Natural killer cell (primary cell): ENCODE measurements at regions not wholly inside any gene's neighbourhood (a gene's known extent, or its start where the extent isn't known, plus 50 kb on each side); places are given as distances from the start of the nearest gene placed in this dataset.

Experiments
- ATAC-seq, 3 donors: fragments of 150-1000 bp in 2 of 3; fragments of 200-7000 bp in 1 of 3; cut with Tn5 transposase; 1 replicate in 1 of 3; 2 replicates in 2 of 3; pipeline ENCODE4 v1.10.0; 2021; ENCODE audit warnings: mild to moderate bottlenecking in 2 of 3, moderate library complexity in 2 of 3
- DNase-seq, 2 donors: peaks; one replicate each; pipeline versions ENCODE4 v3.0.0 to v3.0.0-alpha.2; 2013 to 2021; ENCODE audit warnings: mixed read lengths in 1 of 2
- H3K27ac ChIP-seq: one replicate; pipeline ENCODE4 v1.5.1; 2013; ENCODE audit warnings: mild to moderate bottlenecking, low read length
- H3K27me3 ChIP-seq: one replicate; pipeline ENCODE4 v1.6.1; 2013; ENCODE audit warnings: low read length; ENCODE audit not compliant: control insufficient read depth, insufficient read depth
- H3K36me3 ChIP-seq: one replicate; pipeline ENCODE4 v1.6.1; 2013; ENCODE audit warnings: low read length; ENCODE audit not compliant: control insufficient read depth, insufficient read depth
- H3K4me1 ChIP-seq: one replicate; pipeline ENCODE4 v1.6.1; 2013; ENCODE audit warnings: low read length; ENCODE audit not compliant: control insufficient read depth, insufficient read depth
- H3K4me3 ChIP-seq: one replicate; pipeline ENCODE4 v1.5.1; 2013; ENCODE audit warnings: low read length
- H3K9me3 ChIP-seq: one replicate; pipeline ENCODE4 v1.6.1; 2013; ENCODE audit warnings: low read length; ENCODE audit not compliant: control insufficient read depth, insufficient read depth
- H3K27ac Mint-ChIP-seq, 2 donors: one replicate each; pipeline ENCODE4 v1.8.0; 2022; ENCODE audit warnings: mild to moderate bottlenecking in 2 of 2, mixed read lengths in 2 of 2, moderate library complexity in 1 of 2
- H3K27me3 Mint-ChIP-seq, 2 donors: one replicate each; pipeline ENCODE4 v1.8.0; 2022; ENCODE audit warnings: low read depth in 2 of 2, mixed read lengths in 2 of 2
- H3K36me3 Mint-ChIP-seq: one replicate; pipeline ENCODE4 v1.8.0; 2022; ENCODE audit warnings: mixed read lengths
- H3K4me1 Mint-ChIP-seq, 2 donors: one replicate each; pipeline ENCODE4 v1.8.0; 2022; ENCODE audit warnings: mixed read lengths in 2 of 2
- H3K4me3 Mint-ChIP-seq: one replicate; pipeline ENCODE4 v1.8.0; 2022; ENCODE audit warnings: mild to moderate bottlenecking, moderate library complexity, mixed read lengths
- H3K9me3 Mint-ChIP-seq, 2 donors: one replicate each; pipeline ENCODE4 v1.8.0; 2022; ENCODE audit warnings: mixed read lengths in 2 of 2
- CTCF ChIP-seq: fragments of 200-600 bp; IDR thresholded peaks from one replicate; pipeline ENCODE4 v1.8.0; 2022; ENCODE audit warnings: antibody characterized with exemption
- WGBS: methylation state at CpG from one replicate; pipeline ENCODE4 v1.1.7; 2013; ENCODE audit warnings: missing lambda C conversion rate; ENCODE audit not compliant: insufficient coverage; 5-methylcytosine and 5-hydroxymethylcytosine counted together
- intact Hi-C: fragments of 100-400 bp; cut with micrococcal nuclease; formaldehyde crosslinking; loops from one replicate; pipeline ENCODE4 v1.14.2; 2022

GRCh38 chr18:47389210-47389609, 137.8 kb upstream of the SKOR2 start:
- intact Hi-C loops: no loop called here
- no peaks in the 10 kb centered on the region for H3K4me1 ChIP-seq
- no peaks in the 10 kb centered on the region for H3K36me3 ChIP-seq
- ATAC-seq (no peak), DNase-seq (no peak)
- H3K4me1 Mint-ChIP-seq: no peaks in the 10 kb centered on the region
- no peaks in the 10 kb centered on the region for H3K9me3 ChIP-seq
- H3K4me3 Mint-ChIP-seq: no peak overlapping the region
- no peaks in the 10 kb centered on the region for H3K9me3 Mint-ChIP-seq
- no peak for TF ChIP-seq CTCF
- no peak overlapping the region for H3K4me3 ChIP-seq
- H3K27me3 Mint-ChIP-seq: peaks cover 0 to 4% of the 10 kb centered on the region in 2 donors
- 34% methylated on average over 2 of the region's 2 CpGs for WGBS
- no peak overlapping the region for H3K27ac Mint-ChIP-seq
- H3K27me3 ChIP-seq: no peaks in the 10 kb centered on the region
- no peak overlapping the region for H3K27ac ChIP-seq
- no peaks in the 10 kb centered on the region for H3K36me3 Mint-ChIP-seq

- H3K9me3 ChIP-seq: no peaks in the 10 kb centered on the region
- Mint-ChIP-seq H3K4me1 (no peaks in the 10 kb centered on the region), H3K27me3 (peaks cover 0 to 4% of the 10 kb centered on the region in 2 donors), H3K36me3 (no peaks in the 10 kb centered on the region), H3K9me3 (peaks cover 0 to 2% of the 10 kb centered on the region in 2 donors), H3K27ac (no peak overlapping the region), H3K4me3 (no peak overlapping the region)
- H3K4me1 ChIP-seq: no peaks in the 10 kb centered on the region
- H3K27me3 ChIP-seq: no peaks in the 10 kb centered on the region
- intact Hi-C loops: no loop called here
- no peak for ATAC-seq
- no peak for TF ChIP-seq CTCF
- no peak overlapping the region for H3K4me3 ChIP-seq
- no peak for DNase-seq
- no peak overlapping the region for H3K27ac ChIP-seq
- no peaks in the 10 kb centered on the region for H3K36me3 ChIP-seq
These were observed 136.4 kb upstream of the SKOR2 start for GRCh38 chr18:47387864-47388263.

- DNase-seq (no peak), ATAC-seq (no peak)
- WGBS: 72% methylated on average over 1 of the region's 1 CpG
- no peak overlapping the region for H3K27ac Mint-ChIP-seq
- Histone ChIP-seq H3K9me3 (no peaks in the 10 kb centered on the region), H3K27ac (no peak overlapping the region), H3K36me3 (no peaks in the 10 kb centered on the region), H3K4me3 (no peak overlapping the region), H3K4me1 (no peaks in the 10 kb centered on the region), H3K27me3 (no peaks in the 10 kb centered on the region)
- H3K4me3 Mint-ChIP-seq: no peak overlapping the region
- no peaks in the 10 kb centered on the region for H3K4me1 Mint-ChIP-seq
- intact Hi-C loops: no loop called here
- no peak for TF ChIP-seq CTCF
- H3K27me3 Mint-ChIP-seq: peaks cover 0 to 8% of the 10 kb centered on the region in 2 donors
- peaks cover 0 to 2% of the 10 kb centered on the region in 2 donors for H3K9me3 Mint-ChIP-seq
- no peaks in the 10 kb centered on the region for H3K36me3 Mint-ChIP-seq
These were observed 132.3 kb upstream of the SKOR2 start for GRCh38 chr18:47383729-47384128.

- ATAC-seq: no peak
- peaks cover 0 to 4% of the 10 kb centered on the region in 2 donors for H3K27me3 Mint-ChIP-seq
- intact Hi-C loops: no loop called here
These were observed 130.6 kb upstream of the SKOR2 start for GRCh38 chr18:47381975-47382570.

More at GRCh38 chr18:47381975-47382570, 130.6 kb upstream of the SKOR2 start:
- no peaks in the 10 kb centered on the region for H3K4me1 Mint-ChIP-seq
- H3K27ac Mint-ChIP-seq: no peak overlapping the region
- no peaks in the 10 kb centered on the region for H3K27me3 ChIP-seq
- TF ChIP-seq CTCF: no peak
- H3K9me3 ChIP-seq: no peaks in the 10 kb centered on the region
- WGBS: 45% methylated on average over 11 of the region's 14 CpGs
- no peaks in the 10 kb centered on the region for H3K36me3 ChIP-seq
- H3K27ac ChIP-seq: no peak overlapping the region
- DNase-seq: no peak
- peaks cover 0 to 2% of the 10 kb centered on the region in 2 donors for H3K9me3 Mint-ChIP-seq
- no peaks in the 10 kb centered on the region for H3K36me3 Mint-ChIP-seq
- no peak overlapping the region for H3K4me3 Mint-ChIP-seq
- no peak overlapping the region for H3K4me3 ChIP-seq
- H3K4me1 ChIP-seq: no peaks in the 10 kb centered on the region
